Mesodermal cell (in vitro differentiated cells): ENCODE measurements at regions not wholly inside any gene's neighbourhood (a gene's known extent, or its start where the extent isn't known, plus 50 kb on each side); places are given as distances from the start of the nearest gene placed in this dataset.
"Not testable (repeated sequence)": the region's sequence is repeated elsewhere in the genome, so short reads cannot be mapped to it uniquely, and the experiment has no call there.

ENCODE experiments used
- H3K27ac ChIP-seq: 2 replicates; pipeline ENCODE4 v1.7.0; 2013; ENCODE audit warnings: mild to moderate bottlenecking, low read depth, low read length, moderate library complexity; ENCODE audit not compliant: severe bottlenecking
- H3K36me3 ChIP-seq: 2 replicates; pipeline ENCODE4 v1.7.1; 2013; ENCODE audit warnings: mild to moderate bottlenecking, low read length, moderate library complexity; ENCODE audit not compliant: control insufficient read depth, insufficient read depth
- H3K4me1 ChIP-seq: one replicate; pipeline ENCODE4 v1.7.1; 2013; ENCODE audit warnings: mild to moderate bottlenecking, low read length; ENCODE audit not compliant: insufficient read depth, control insufficient read depth, poor library complexity, severe bottlenecking
- H3K4me3 ChIP-seq: 2 replicates; pipeline ENCODE4 v1.7.0; 2013; ENCODE audit warnings: low read length, control low read depth, mild to moderate bottlenecking; ENCODE audit not compliant: insufficient read depth, poor library complexity, severe bottlenecking; ENCODE audit errors: extremely low read depth
- H3K9me3 ChIP-seq: 2 replicates; pipeline ENCODE4 v1.7.1; 2013; ENCODE audit warnings: mild to moderate bottlenecking, low read length, moderate library complexity; ENCODE audit not compliant: control insufficient read depth
- WGBS, 2 experiments: methylation state at CpG; one replicate each; pipeline ENCODE4 v1.1.5; 2013; ENCODE audit warnings: missing lambda C conversion rate in 2 of 2; ENCODE audit not compliant: insufficient coverage in 2 of 2; 5-methylcytosine and 5-hydroxymethylcytosine counted together

DNA sequence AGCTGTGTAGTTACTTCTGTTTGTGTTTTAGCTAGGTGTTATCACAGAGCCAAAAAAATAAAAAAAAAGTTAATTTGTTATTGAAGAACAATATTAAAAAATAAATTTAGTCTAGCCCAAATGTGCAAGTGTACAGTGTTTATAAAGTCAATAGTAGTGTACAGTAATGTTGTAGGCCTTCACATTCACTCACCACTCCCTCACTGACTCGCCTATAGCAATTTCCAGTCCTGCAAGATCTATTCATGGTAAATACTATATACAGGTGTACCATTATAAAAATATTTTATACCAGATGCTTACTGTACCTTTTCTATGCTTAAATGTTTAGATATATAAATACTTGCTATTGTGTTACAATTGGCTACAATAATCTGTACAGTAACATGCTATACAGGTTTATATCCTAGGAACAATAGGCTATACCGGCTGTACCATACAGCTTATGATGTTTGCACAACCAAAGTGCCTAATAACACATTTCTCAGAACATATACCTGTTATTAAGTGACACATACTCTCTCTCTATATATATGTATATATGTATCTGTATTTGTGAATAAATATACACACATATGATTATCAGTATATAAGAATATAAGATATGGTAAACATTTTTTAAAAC is 341.4 kb upstream of the EDIL3 start:
- no peaks in the 10 kb centered on the region for H3K4me1 ChIP-seq
- no peaks in the 10 kb centered on the region for H3K9me3 ChIP-seq
- H3K27ac ChIP-seq = no peak overlapping the region
- WGBS, 2 experiments = no CpG with 5 or more reads among the region's 2 CpGs
- no peaks in the 10 kb centered on the region for H3K36me3 ChIP-seq
- H3K4me3 ChIP-seq = no peak overlapping the region

DNA sequence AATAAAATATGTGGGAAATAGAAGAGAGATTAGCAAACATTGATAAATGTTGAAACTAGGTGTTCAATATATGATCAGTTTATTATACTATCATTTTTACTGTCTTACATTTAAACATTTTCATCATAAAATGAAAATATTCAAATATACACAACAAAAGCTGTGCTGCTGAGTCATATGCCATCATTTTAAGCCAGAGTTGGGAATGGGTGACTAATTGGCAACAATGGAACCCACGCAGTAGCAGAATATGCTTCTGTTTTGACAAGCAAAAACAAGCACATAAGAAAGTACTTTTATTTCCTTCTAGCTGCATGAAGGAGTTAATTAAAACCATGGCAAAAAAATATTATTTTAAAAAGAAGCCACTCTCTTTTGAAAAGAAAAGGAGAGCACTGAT is 340.0 kb upstream of the EDIL3 start:
- no peaks in the 10 kb centered on the region for H3K36me3 ChIP-seq
- H3K27ac ChIP-seq = no peak overlapping the region
- no peaks in the 10 kb centered on the region for H3K4me1 ChIP-seq
- WGBS, 2 experiments = 100% methylated on average over 1 of the region's 1 CpG; no CpG with 5 or more reads in 1 of the 2 experiments
- H3K4me3 ChIP-seq = no peak overlapping the region
- no peaks in the 10 kb centered on the region for H3K9me3 ChIP-seq

DNA sequence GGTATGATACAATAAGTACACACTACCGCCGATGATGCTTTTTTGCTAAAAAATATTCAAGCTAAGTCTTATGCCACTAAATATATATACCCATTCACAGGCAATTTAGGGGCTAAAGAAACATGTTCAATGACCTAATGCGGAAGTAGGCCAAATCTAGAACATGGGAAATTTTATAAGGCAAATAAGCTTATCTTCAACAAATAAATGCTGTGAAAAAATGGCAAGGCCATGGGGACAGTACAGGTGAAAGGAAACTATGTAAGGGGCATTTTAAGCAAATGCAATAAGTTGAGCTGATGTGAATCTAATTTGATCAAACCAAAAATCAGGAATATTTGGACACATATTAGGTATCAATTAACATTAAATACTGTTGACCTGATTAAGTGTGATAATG is 339.5 kb upstream of the EDIL3 start:
- H3K9me3 ChIP-seq = no peaks in the 10 kb centered on the region
- no peak overlapping the region for H3K27ac ChIP-seq
- H3K4me3 ChIP-seq = no peak overlapping the region
- WGBS, 2 experiments = 50 to 60% methylated on average over 2 of the region's 3 CpGs
- no peaks in the 10 kb centered on the region for H3K4me1 ChIP-seq
- H3K36me3 ChIP-seq = no peaks in the 10 kb centered on the region

DNA sequence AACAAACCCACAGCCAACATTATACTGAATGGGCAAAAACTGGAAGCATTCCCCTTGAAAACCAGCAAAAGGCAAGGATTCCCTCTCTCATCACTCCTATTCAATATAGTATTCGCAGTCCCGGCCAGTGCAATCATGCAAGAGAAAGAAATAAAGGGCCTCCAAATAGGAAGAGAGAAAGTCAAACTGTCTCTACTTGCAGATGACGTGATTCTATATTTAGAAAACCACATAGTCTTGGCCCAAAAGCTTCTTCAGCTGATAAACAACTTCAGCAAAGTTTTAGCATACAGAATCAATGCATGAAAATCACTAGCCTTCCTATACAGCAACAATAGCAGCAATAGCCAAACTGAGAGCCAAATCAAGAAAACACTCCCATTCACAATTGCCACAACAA is 333.7 kb upstream of the EDIL3 start:
- Histone ChIP-seq H3K4me3 (no peak overlapping the region), H3K36me3 (no peaks in the 10 kb centered on the region), H3K4me1 (no peaks in the 10 kb centered on the region), H3K9me3 (no peaks in the 10 kb centered on the region), H3K27ac (no peak overlapping the region)
- WGBS, 2 experiments = 63 to 75% methylated on average over 1 of the region's 3 CpGs

DNA sequence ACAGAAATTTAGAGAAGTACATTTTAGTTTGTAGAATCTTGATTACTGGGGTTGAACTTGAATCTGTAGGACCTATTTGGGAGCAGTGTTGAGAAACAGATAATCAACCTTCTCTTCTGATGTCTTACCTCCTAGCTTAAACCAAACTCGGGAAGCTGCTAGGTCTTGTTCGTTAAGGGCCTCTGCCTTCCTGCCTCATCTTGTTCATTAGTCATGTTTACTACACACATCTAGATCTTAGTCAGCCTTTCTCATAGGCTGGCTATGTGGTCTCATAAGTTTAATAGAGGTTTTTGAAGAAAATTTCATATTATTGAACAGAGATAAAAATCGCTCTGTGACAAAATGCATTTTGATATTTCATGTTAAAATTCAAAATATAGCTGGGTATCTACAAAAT is 331.0 kb upstream of the EDIL3 start:
- Histone ChIP-seq H3K27ac (no peak overlapping the region), H3K4me1 (no peaks in the 10 kb centered on the region), H3K36me3 (no peaks in the 10 kb centered on the region), H3K4me3 (no peak overlapping the region), H3K9me3 (no peaks in the 10 kb centered on the region)
- WGBS, 2 experiments = 100% methylated on average over 1 of the region's 3 CpGs; no CpG with 5 or more reads in 1 of the 2 experiments

DNA sequence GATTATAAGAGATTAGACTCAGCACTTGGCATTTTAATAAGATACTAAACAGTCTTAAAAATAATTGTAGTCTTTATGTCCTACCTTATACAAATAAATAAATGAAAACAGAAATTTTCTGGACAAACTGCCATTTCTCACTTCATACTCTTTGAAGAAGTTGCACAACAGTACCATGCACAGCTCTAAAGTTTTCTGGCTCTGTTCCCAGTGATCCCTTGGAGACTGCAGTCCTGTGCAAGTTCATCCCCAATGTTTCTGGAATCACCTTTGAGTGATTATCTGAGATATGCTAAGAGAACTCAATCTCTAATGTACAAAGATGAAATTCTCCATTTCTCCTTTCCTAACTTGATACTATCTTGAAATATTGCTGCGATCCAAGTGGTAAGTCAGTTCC is 330.4 kb upstream of the EDIL3 start:
- Histone ChIP-seq H3K36me3 (no peaks in the 10 kb centered on the region), H3K4me1 (no peaks in the 10 kb centered on the region), H3K4me3 (no peak overlapping the region), H3K9me3 (no peaks in the 10 kb centered on the region), H3K27ac (no peak overlapping the region)
- WGBS, 2 experiments = 100% methylated on average over 1 of the region's 1 CpG; no CpG with 5 or more reads in 1 of the 2 experiments

DNA sequence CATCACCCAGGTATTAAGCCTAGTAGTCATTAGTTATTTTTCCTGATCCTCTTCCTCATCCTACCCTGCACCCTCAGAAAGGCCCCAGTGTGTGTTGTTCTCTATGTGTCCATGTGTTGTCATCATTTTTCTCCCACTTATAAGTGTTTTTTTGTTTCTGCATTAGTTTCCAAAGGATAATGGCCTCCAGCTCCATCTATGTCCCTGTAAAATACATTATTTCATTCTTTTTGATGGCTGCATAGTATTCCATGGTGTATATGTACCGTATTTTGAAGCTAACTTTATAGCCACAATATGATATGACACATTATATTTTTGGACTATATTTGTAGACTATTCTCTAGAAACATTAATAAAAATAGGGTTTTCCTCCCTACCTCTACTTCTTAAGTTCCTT is 324.4 kb upstream of the EDIL3 start:
- Histone ChIP-seq H3K9me3 (no peaks in the 10 kb centered on the region), H3K4me3 (no peak overlapping the region), H3K36me3 (no peaks in the 10 kb centered on the region), H3K4me1 (no peaks in the 10 kb centered on the region), H3K27ac (no peak overlapping the region)
- no CpG with 5 or more reads among the region's 1 CpG for WGBS, 2 experiments

DNA sequence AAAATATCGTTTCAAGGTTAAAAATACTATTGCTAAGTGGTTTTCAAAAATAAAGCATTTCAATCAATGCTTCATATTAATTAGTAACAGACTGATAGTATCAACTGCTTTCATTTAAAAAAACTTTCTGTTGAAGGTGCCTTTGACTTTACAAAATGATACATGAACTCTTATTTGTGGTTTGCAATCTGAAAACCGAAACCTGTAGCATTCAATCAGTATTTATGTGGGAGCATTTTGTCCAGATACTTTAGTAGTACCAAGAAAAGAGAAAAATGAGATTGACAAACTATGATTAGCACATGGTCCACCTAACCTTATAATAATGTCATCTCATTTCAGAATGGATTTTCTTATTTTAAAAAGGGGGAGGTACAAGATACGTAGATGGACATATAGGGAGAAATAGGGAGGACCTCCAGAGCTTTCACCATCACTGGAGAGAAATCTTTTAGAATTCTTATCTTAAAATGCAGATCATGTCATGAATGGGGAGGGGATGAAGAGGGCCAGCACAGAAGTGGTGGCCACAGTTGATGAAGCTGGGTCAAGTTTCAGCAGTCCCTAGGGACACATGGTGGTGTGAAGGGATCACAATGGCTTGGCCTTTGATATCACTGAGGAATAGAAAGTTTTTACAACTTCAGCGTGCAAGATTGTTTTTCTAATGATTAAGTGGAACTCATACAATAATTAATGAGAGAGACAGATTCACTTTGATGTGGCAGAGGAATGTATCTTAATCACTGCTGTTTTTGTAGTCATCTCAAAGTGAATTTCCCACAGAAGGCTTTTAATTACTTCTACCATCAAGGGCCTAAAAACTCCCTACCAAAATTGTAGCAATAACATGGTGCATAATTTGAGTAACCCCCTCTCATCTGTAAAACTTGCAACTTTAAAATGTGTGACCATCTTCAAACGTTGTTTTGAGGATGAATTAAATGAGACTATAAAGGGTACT is 322.3 kb upstream of the EDIL3 start:
- no peaks in the 10 kb centered on the region for H3K36me3 ChIP-seq
- H3K4me3 ChIP-seq = no peak overlapping the region
- no peaks in the 10 kb centered on the region for H3K4me1 ChIP-seq
- no peaks in the 10 kb centered on the region for H3K9me3 ChIP-seq
- WGBS, 2 experiments = 100% methylated on average over 1 of the region's 5 CpGs; no CpG with 5 or more reads in 1 of the 2 experiments
- no peak overlapping the region for H3K27ac ChIP-seq

DNA sequence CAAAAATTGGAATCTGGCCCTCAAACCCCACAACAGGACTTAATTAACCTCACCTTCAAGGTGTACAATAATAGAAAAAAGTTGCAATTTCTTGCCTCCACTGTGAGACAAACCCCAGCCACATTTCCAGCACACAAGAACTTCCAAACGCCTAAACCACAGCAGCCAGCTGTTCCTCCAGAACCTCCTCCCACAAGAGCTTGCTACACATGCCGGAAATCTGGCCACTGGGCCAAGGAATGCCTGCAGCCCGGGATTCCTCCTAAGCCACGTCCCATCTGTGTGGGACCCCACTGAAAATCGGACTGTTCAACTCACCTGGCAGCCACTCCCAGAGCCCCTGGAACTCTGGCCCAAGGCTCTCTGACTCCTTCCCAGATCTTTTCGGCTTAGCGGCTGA is 315.9 kb upstream of the EDIL3 start:
- not testable (repeated sequence) for H3K9me3 ChIP-seq, H3K4me3 ChIP-seq, H3K27ac ChIP-seq, H3K4me1 ChIP-seq, H3K36me3 ChIP-seq
- 80 to 100% methylated on average over 1 to 2 of the region's 7 CpGs for WGBS, 2 experiments

DNA sequence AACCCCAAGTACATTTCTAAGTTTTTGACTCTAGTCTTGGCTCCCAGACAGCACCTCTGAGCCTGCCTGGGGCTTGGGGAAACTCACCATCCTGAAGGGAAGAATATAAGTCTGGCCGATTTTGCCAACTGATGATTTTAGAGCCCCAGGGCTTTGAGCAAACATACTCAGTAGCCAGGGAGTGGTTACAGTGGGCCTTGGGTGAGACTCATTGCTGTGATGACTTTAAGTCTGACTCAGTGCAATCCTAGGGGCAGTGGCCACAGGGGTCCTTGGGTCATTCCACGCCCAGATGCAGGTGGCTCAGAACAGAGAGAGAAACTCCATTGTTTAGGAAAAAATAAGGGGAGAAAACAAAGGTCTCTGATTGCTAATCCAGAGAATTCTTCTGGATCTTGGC is 312.0 kb upstream of the EDIL3 start:
- Histone ChIP-seq H3K9me3 (peaks cover 4% of the 10 kb centered on the region), H3K4me3 (no peak overlapping the region), H3K27ac (no peak overlapping the region), H3K36me3 (no peaks in the 10 kb centered on the region), H3K4me1 (no peaks in the 10 kb centered on the region)
- WGBS, 2 experiments = 39 to 50% methylated on average over 2 of the region's 2 CpGs

DNA sequence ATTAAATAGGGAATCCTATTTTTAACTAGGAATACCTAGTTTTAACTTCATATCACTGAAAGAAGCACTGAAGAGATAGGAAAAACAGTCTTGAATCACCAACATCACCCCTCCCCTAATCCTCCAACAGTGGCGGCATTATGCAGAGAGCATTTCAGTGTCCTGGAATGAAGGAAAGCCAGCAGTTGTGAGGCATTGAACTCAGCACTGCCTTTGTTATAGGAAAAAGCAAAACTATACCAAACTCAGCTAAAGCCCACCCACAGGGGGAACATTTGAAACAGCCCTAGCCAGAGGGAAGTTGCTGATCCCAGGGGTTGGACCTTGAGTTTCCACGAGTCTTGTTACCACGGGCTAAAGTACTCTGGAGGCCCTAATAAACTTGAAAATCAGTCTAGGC is 310.6 kb upstream of the EDIL3 start:
- Histone ChIP-seq H3K4me3 (no peak overlapping the region), H3K27ac (no peak overlapping the region), H3K4me1 (no peaks in the 10 kb centered on the region), H3K36me3 (no peaks in the 10 kb centered on the region), H3K9me3 (peaks cover 4% of the 10 kb centered on the region)
- WGBS, 2 experiments = 83 to 85% methylated on average over 2 of the region's 3 CpGs
